H1 (cell line): ENCODE measurements at regions not wholly inside any gene's neighbourhood (a gene's known extent, or its start where the extent isn't known, plus 50 kb on each side); places are given as distances from the start of the nearest gene placed in this dataset.
"Not testable (repeated sequence)": the region's sequence is repeated elsewhere in the genome, so short reads cannot be mapped to it uniquely, and the experiment has no call there.

Experiments
- ASH2L ChIP-seq: fragments of 200-600, 300-600 bp; sonication (generic); IDR thresholded peaks from one replicate; pipeline ENCODE4 v1.7.1; 2017; ENCODE audit warnings: low read length
- CEBPB ChIP-seq: IDR thresholded peaks from 2 replicates; pipeline ENCODE4 v1.6.1; 2012; ENCODE audit warnings: low read depth, low read length
- EGR1 ChIP-seq: IDR thresholded peaks from 2 replicates; pipeline ENCODE4 v1.6.1; 2011; ENCODE audit warnings: low read depth, low read length, borderline replicate concordance
- FOSL1 ChIP-seq: IDR thresholded peaks from 2 replicates; pipeline ENCODE4 v1.6.1; 2011; ENCODE audit warnings: mild to moderate bottlenecking, low read depth, low read length, moderate library complexity; ENCODE audit not compliant: insufficient read depth
- JUND ChIP-seq: IDR thresholded peaks from 2 replicates; pipeline ENCODE4 v1.6.1; 2011; ENCODE audit warnings: mild to moderate bottlenecking, improper control_type of control experiment, low read length
- POLR2A ChIP-seq, 2 experiments: IDR thresholded peaks; 1 replicate in 1 of 2; 2 replicates in 1 of 2; pipeline ENCODE4 v1.6.1; 2011; ENCODE audit warnings: low read depth in 2 of 2, low read length in 2 of 2, mild to moderate bottlenecking in 2 of 2; ENCODE audit errors: control extremely low read depth in 1 of 2
- SIN3A ChIP-seq, 2 experiments: IDR thresholded peaks in 1 of 2; conservative IDR thresholded peaks in 1 of 2; 2 replicates each; pipeline ENCODE4 v1.6.1; 2011 to 2012; ENCODE audit warnings: low read length in 2 of 2, improper control_type of control experiment in 1 of 2, low read depth in 1 of 2, mild to moderate bottlenecking in 1 of 2
- SIRT6 ChIP-seq: IDR thresholded peaks from one replicate; pipeline ENCODE4 v1.7.1; 2012; ENCODE audit warnings: low read length, inconsistent platforms
- SIX5 ChIP-seq: IDR thresholded peaks from 2 replicates; pipeline ENCODE4 v1.6.1; 2011; ENCODE audit warnings: mild to moderate bottlenecking, low read depth, low read length
- TBP ChIP-seq: IDR thresholded peaks from 2 replicates; pipeline ENCODE4 v1.6.1; 2011; ENCODE audit warnings: low read depth, low read length, improper control_type of control experiment
- TEAD4 ChIP-seq: IDR thresholded peaks from 2 replicates; pipeline ENCODE4 v1.6.1; 2012; ENCODE audit warnings: low read depth, low read length, inconsistent platforms, mixed read lengths
- YY1 ChIP-seq: IDR thresholded peaks from 2 replicates; pipeline ENCODE4 v1.6.1; 2011; ENCODE audit warnings: low read depth, mild to moderate bottlenecking, low read length
- TF ChIP-seq, protein P1 (sequence below), 3 experiments: IDR thresholded peaks; 1 replicate in 2 of 3; 2 replicates in 1 of 3; pipeline versions ENCODE4 v1.5.1 to v1.6.1; 2011; ENCODE audit warnings: low read length in 3 of 3, mild to moderate bottlenecking in 3 of 3, inconsistent platforms in 2 of 3, low read depth in 1 of 3, moderate library complexity in 1 of 3; ENCODE audit not compliant: insufficient read depth in 1 of 3; ENCODE audit errors: control extremely low read depth in 1 of 3

DNA sequence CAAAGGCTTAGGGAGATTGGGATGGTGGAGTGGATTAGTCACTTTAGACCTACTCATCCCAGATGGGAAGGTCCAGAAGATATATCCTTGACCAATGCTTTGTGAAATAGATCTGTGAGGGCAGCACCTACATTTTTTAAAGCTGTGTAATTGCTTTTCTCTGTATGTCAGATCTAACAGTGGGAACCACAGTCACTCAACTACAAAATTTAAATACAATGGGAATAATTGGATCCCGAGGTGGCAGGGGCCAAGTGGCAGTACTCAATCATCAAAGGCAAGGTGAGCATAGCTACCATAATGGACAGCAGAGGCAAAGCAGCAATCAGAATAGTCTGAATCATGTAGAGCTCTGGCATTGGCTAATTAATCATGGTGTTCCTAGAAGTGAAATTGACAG is 86.1 kb upstream of the PKN2 start:
- TF ChIP-seq YY1; POLR2A (IDR thresholded peaks at IDR 0.05; ENCODE audit: control extremely low read depth in 1 of 2, low read depth in 2 of 2, low read length in 2 of 2); TBP; SIX5; ASH2L; EGR1; FOSL1; TEAD4; SIN3A (conservative IDR thresholded peaks at IDR 0.05 in 1 of 2, IDR thresholded peaks at IDR 0.05 in 1 of 2; ENCODE audit: low read depth in 1 of 2, low read length in 2 of 2); CEBPB; JUND; SIRT6: not testable (repeated sequence)
- TF ChIP-seq, protein P1, sequence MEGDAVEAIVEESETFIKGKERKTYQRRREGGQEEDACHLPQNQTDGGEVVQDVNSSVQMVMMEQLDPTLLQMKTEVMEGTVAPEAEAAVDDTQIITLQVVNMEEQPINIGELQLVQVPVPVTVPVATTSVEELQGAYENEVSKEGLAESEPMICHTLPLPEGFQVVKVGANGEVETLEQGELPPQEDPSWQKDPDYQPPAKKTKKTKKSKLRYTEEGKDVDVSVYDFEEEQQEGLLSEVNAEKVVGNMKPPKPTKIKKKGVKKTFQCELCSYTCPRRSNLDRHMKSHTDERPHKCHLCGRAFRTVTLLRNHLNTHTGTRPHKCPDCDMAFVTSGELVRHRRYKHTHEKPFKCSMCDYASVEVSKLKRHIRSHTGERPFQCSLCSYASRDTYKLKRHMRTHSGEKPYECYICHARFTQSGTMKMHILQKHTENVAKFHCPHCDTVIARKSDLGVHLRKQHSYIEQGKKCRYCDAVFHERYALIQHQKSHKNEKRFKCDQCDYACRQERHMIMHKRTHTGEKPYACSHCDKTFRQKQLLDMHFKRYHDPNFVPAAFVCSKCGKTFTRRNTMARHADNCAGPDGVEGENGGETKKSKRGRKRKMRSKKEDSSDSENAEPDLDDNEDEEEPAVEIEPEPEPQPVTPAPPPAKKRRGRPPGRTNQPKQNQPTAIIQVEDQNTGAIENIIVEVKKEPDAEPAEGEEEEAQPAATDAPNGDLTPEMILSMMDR (IDR thresholded peaks at IDR 0.05; ENCODE audit: control extremely low read depth in 1 of 3, insufficient read depth in 1 of 3, low read depth in 1 of 3, low read length in 3 of 3): not testable (repeated sequence)
